HG02981 (cell line): ENCODE measurements at regions not wholly inside any gene's neighbourhood (a gene's known extent, or its start where the extent isn't known, plus 50 kb on each side); places are given as distances from the start of the nearest gene placed in this dataset.
"Not testable (repeated sequence)": the region's sequence is repeated elsewhere in the genome, so short reads cannot be mapped to it uniquely, and the experiment has no call there.

Experiments used
- ATAC-seq: cut with Tn5 transposase; IDR thresholded peaks from one replicate; pipeline ENCODE4 v1.9.1; 2021; ENCODE audit warnings: mild to moderate bottlenecking, moderate library complexity; ENCODE audit not compliant: unreplicated experiment

DNA sequence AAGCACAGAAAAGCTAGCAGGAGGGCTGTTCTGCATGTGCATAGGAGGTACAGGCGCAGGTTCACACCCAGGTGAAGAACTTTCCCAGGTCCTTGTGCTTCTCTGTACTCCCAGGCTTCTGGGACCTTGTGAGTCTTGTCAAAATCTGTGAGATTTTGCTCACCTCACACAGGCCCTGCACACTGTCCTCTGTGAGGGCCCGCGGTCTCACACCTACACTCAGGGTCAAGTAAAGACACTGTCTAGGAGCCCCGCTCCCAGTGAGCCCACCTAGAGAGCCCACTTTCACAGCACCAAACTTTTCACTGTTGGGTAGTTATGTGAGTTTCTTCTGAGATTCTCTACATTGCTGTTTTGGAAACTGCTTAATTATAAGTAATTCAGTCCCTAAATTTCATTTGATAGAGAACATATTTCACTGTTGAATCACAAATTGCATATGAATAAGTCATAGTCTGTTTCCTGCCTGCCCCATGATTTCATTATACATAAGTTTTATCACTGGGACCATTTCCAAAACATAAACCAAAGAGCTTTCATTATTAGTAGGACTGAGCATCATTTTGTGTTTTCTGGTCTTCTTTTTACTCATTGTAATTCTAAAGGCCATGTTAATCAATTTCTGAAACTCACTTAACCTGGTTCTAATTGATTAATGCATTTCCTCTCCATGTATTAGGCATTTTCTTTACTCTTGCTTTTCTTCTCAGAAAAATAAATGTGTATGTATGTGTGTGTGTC lies 234.2 kb upstream of the SPOPL start:
- peak; percentile 79 for ATAC-seq

DNA sequence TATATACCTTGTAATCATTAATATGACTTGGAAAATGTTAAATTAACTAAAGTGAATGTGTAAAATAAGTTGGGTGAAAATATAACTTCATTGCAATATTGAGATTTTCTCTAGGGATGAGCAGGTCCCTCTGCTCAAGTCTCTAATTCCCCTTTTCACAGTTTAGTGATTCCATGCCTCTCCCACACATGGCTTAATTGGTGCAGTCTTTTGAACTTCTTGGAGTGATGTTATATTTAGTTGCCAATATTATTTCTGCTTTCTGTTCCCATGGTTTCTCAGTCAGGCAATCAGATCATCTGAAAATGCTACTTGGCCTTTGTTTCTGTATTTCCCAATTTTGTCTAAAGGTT lies 233.7 kb upstream of the SPOPL start:
- ATAC-seq, result peak; percentile 35

DNA sequence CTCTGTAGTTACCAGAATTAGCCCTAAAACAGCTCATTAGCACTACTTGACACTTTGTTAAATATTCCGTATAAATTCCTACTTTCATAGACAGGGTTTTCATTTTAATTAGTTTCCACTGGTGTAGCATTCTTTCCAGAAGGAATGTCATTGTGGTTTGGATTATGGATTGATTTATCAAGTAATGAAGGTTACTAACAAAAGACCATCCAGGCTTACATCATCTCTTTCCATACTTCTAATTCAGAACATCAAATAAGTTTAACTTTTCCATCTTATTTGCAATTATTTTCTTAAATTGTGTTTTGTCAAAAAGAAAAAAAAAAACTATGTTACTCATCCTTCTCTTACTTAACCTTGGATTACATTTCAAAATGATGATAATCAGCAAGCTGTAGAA lies 231.8 kb upstream of the SPOPL start:
- no peak for ATAC-seq

DNA sequence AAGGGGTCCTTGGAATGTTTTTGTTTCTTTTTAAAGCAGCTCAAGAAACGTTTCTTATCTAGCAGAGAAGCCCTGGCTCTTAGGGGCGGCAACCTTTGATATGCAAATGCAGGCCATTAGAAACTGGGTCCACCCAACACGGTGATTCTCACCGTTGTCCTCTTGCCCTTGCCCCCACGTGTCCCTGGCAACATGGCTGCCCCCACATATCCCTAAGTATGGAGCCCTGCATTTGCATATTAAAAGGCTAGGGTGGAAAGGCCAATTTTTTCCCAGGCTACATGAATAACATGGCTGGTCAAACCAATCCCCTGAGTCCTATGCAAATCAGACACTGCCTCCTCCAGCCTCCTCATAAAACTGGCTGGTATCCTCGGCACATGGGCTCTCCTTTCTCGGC lies 230.1 kb upstream of the SPOPL start:
- ATAC-seq, result no peak

DNA sequence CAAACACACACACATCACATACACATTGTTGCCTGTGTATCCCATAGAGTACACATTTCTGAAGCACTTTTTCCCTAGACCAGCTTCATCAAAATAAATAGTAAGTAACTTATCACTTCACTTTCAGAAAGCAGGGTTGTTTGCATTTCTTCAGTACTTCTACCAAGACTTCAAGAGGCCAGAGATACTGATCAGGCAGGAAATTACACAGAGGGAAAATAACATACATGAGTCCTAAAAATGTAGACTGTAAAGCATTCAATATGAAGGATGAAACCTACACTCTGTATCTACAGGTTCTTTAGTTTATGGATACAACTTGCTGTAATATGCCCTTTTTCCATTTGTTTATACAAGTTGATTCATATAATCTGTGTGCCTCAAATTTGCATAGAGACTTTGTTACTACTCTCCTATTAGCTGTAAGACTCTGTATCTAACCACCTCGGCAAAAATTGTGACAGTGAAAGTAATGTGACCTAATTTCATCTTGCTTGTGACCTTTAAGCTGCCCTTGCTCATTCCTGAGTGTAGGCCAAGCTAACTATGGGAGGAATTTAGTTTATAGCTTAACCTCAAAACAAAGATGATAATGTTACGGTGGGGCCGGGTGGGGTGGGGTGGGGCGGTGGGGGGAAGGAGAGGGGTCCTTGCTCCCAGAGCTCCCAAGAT lies 228.9 kb upstream of the SPOPL start:
- ATAC-seq, result no peak

DNA sequence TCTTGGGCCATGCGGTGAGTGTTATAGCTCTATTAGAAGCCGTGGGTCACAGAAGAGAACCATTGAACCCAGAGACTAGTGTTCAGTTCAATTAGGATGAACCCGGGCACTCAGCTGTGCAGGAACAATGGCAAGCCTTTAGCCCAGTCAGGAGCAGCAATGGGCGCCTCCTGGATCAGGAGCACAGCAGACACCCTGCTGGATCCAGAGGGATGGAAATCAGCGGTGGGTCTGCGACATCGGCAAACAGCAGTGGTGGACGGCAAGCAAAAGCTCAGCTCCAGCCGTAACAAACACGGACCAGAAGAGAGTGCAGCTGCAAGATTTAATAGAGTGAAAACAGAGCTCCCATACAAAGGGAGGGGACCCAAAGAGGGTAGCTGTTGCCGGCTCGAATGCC lies 228.3 kb upstream of the SPOPL start:
- ATAC-seq, result not testable (repeated sequence)

DNA sequence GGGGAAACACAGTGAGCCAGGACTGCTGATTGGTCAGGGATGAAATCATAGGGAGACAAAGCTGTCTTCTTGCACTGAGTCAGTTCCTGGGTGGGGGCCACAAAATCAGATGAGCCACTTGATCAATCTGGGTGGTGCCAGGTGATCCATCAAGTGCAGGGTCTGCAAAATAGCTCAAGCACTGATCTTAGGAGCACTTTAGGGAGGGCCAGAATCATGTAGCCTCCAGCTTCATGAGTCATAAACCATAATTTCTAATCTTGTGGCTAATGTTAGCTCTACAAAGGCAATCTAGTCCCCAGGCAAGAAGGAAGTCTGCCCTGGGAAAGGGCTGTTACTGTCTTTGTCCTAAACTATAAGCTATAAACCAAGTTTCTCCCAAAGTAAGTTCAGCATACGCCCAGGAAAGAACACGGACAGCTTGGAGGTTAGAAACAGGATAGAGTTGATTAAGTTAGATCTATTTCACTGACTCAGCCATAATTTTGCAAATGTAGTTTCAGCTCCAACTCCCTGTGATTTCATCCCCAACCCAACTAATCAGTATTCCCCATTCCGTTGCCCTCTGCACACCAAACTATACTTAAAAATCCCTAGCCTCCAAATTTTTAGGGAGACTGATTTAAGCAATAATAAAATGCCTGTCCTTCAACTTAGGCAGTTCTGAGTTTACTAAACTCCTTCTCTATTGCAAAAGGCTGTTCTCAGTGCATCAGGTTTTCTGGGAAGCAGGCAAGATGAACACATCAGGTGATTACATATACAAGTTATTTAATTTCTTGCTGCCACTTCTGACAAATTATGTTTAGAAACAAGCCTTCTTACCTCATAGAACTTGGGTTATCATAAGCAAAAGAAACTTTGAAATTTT lies 226.9 kb upstream of the SPOPL start:
- no peak for ATAC-seq

DNA sequence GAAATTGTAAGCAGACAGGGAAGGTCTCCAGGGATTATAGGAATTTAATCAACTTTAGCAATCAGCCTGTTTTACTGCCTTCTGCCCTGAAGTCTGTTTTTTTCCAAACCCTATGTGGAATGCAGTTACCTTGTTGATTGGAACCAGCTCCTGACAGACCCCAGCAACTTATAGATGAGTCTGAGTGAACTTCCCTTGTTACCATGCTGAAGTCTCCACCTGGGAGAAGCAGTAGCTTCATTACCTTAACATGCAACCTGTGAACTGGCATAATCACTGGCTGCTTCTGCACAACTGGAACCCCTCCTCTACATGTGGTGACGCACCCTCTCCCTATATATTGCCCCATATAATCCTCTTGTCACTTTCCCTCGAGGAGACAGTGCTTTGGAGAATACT lies 226.3 kb upstream of the SPOPL start:
- no peak for ATAC-seq

DNA sequence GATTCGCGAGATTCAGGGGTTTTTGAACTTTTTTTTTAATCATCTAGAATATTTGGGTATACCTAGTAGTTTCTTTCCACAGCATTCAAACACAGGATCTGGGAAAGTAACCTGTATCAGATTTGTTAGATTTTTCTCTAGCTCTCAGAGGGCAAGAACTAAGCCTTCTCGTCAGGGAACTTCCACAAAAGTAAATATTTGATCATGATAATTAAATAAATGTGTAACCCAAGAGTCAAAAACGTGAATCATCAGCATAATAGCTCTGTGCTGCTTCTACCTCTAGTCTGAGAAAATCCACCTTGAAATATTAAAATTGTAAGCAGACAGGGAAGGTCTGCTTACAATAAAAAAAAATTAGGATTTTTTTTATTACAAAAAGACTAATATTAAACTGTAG lies 225.7 kb upstream of the SPOPL start:
- no peak for ATAC-seq

DNA sequence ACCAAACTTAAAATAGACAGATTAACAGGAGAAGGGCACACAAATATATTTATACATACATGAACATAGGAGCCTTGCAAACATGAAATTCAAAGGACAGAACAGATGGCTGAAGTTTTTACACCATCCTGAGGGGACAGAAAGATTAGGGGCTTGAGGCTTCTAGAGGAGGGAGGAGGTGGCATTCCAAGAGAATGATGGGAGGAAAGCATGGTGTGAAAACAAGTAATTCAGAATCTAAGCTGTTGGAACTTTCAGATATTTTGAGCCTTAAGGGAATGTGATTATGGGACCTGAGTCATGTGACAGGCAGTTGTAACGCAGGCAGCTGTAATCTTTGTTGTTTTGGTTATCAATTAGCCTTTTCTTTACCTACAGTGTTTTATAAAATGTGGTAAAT lies 225.2 kb upstream of the SPOPL start:
- ATAC-seq, result no peak

DNA sequence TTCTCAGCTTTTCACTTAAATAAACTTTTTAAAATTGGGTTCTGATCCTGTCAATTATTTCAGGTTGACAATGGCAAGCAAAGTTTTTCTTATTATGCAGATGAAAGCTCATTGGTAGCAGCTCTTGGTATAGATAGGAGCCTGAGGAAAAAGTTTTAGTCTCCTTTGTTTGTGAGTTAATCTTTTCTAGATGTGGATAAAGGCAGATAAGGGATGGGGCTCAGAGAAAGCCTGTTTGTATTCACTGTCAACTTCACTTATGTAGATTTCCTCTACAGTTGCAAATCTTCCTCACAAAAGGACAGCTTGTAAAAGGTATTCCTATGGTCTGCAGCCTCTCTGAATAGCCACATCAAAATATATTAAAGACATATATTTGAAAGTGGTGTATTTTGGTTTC lies 224.5 kb upstream of the SPOPL start:
- no peak for ATAC-seq

DNA sequence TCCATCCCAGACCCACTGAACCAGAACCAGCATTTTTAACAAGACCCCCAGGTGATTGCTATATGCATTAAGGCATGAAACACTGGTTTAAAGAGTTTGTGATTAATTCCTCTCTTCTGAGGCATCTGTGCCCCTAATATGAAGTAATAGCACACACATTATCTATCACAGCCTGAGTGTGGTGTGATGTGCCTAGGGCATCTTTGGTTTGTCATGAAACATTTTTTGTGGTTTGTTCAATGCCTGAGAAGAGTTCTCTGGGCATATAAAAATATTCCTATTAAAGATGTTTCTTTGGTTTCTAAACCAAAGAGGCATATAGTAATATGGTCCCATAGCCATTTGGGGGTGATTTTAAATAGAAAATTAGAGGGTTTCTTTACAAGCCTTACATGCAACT lies 221.7 kb upstream of the SPOPL start:
- ATAC-seq, result no peak

DNA sequence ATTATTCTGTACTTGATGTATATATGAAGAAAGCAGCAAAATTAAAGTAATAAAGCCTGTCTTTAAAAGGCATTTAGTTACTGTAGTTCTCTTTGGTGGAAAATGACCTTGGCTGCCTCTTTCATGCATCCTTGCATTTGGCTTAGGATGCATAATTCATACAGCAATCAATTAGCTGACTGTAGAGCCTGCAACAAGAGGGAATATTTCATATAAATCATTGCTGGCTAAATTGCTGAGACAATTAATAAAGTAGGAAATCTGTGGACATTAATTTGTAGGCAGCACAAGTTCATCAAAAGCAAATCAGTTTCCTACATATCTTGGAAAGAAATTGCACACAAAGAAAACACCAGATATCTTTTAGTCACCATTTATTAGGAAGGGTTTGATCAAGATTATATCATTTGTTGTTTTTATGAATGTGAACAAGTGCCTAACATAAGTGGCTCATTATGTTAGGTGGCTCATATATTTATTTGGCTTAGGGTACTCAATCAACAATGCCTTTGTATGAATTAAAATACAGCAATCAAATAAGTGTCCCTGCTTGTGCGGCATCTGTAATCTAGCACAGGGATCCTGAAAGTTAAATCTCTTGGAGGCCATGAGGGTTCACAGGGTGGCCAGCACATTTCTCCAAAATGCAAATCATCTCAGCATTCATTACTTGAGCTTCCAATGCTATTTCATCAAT lies 220.4 kb upstream of the SPOPL start:
- ATAC-seq, result no peak

DNA sequence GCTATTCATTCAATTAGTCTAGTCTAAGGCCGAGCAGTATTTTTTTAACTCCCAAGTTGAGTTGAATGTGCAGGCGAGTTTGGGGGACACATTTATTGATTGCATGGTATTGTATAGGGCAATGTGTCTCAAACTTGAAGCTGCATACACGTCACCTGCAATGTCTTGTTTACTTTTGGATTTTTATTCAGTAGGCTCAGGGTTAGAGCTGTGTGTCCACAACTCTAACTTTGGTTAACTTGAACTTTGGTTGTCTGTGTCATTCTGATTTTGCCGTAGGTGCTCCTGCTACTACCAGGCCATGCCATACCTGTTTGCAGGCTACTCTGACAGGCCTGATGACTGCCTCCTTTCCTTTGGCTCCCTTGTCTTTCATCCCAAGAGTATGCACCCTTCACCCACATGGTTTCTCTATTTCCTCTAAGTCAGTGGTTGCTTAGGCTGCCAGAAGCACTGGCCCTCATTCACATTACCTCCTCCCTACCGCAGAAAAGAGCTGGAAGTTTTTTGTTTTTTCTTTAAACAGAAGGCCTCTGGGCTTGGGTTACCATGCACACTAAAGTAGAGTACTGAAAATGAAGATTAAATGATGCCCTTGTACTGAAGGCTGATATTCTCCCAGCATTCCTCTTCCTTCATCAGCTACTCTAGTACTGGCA lies 219.4 kb upstream of the SPOPL start:
- ATAC-seq, result no peak

DNA sequence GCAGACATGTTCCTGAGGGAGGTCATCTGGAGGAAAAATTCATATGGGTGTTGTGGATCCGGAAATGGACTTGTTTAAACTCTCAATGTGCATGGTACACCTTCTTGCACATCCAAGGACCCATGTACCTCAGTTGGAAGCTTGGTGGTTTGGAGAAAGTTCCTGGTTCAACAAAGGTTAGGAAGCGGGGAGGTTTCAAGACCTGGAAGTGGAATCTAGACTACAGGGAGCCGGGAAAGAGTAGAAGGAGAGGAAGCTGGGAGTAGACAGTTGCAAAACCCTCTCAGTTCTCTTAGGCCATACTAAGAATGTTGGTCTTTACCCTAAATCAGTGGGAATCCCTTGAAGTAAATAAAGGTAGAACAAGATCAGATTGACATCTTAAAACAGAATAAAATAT lies 209.8 kb upstream of the SPOPL start:
- no peak for ATAC-seq

DNA sequence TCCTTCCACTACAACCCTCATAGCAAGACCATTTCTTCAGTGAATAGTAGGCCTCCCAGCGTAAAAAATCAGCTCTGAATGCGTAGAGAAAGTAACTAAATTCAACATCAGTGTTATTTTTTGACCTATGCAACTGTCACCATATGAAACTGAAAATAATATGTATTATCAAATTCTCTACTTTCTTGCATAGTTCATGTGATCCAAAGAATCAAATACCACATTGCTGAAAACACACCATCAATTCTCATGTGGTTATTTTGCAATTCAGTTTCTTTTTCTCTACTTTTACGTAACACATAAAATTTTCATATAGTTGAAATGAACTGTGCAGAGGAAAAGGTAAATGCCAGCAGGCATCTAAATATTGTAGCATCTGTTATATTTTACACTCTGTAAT lies 208.5 kb upstream of the SPOPL start:
- no peak for ATAC-seq

DNA sequence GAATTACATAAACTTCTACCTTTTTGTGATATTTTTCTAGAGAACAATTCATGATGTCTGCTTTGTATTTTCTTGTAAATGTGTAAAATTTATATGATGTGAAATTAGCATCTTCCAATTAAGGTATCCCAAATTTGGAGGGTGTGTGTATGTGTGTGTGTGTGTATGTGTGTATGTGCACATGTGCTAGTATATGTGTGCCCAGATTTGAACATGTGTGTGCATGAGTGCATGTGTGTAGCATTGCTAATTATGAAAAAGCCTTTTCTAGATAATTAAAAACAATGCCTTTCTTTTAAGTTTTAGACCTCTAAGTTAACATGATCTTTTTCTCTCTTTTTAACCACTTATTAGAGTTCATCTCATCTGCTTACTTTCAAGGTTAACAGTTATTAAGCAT lies 208.0 kb upstream of the SPOPL start:
- no peak for ATAC-seq

DNA sequence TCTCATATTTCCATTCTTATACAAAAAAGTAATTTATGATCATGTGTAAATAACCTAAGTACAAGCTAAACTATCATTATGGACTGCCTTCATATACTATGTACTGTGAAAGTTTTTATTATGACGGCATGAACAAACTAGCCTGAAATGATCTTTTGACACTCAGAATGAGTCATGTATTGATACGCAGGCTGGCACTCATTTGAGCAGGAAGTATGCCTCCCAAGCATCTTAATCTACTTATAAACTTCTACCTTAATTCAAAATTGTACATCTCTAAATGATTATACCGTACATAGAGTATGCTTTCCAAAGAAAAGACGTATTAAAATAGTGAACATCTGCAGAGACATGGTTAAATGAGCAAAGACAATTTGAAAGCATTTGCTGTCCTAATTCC lies 207.1 kb upstream of the SPOPL start:
- ATAC-seq, result no peak

DNA sequence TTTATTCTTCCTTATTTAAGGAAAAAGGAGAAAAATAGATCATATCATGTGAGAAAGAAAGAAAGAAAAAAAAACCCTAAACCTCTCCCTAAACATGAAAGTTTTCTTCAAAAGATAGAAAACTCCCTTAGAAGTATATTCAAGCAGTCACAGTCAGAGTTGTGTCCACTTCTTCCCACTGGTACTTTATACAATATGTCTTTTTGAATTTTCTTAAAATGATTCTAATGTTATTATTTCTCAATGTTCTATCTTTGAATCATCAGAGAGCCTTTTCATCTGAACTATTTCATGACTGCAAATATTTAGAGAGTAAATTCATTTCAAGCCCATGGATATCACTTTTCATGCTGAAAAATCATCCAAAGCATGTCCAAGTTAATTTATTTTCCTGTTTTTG lies 205.2 kb upstream of the SPOPL start:
- ATAC-seq, result no peak

DNA sequence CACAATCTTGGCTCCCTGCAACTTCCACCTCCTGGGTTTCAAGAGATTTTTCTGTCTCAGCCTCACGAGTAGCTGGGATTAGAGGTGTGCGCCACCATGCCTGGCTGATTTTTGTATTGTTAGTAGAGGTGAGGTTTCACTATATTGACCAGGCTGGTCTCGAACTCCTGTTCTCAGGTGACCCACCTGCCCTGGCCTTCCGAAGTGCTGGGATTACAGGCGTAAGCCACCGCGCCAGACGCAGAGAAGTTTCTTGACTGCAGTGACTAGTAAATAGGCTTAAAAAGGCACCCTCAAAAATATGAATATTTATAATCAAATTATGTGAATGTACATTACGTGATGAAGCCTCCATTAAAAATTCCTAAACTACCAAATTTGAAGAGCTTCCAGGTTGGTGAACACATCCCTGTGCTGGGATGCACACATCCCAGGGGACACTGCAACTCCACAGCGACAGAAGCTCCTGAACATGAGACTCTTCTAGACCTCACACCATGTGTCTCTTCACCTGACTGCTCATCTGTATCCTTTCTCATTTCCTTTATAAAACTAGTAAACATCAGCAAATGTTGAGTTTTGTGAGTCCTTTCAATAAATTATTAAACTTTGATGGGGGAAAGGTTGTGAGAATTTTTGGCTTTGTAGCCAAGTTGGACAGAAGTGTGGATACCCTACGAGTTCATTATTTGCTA lies 203.3 kb upstream of the SPOPL start:
- peak; percentile 88 for ATAC-seq
